ENCODE measurements at regions not wholly inside any gene's neighbourhood (a gene's known extent, or its start where the extent isn't known, plus 50 kb on each side); places are given as distances from the start of the nearest gene placed in this dataset.

- TF ChIP-seq CTCF (IDR thresholded peaks at IDR 0.05) (no peak), EP300 (IDR thresholded peaks at IDR 0.05) (no peak), POLR2A (IDR thresholded peaks at IDR 0.05) (no peak)
Measured at GRCh38 chr6:4593951-4594350, 182.3 kb upstream of the CDYL start.

All from gastroesophageal sphincter (tissue), 3 donors.